ENCODE measurements at regions not wholly inside any gene's neighbourhood (a gene's known extent, or its start where the extent isn't known, plus 50 kb on each side); places are given as distances from the start of the nearest gene placed in this dataset.

- ChIA-PET POLR2A (interaction anchor here (0.9 to 2.0 kb wide), 2 partner anchors 13 to 198 kb away, joined by 3 to 9 read pairs; partner anchors contain the start of gene NXT1), CTCF (interaction anchor here (1.3 kb wide), 1 partner anchor 49 kb away, joined by 3 read pairs; no protein-coding TSS in a partner anchor)
- no peak for DNase-seq (ENCODE audit: extremely low spot score)
- TF ChIP-seq BHLHE40 (IDR thresholded peaks at IDR 0.05; ENCODE audit: borderline replicate concordance) (no peak), FOXA1 (IDR thresholded peaks at IDR 0.05) (no peak), ZNF384 (IDR thresholded peaks at IDR 0.05) (no peak), PKNOX1 (IDR thresholded peaks at IDR 0.05) (no peak), ARNT (IDR thresholded peaks at IDR 0.05) (no peak), SUZ12 (IDR thresholded peaks at IDR 0.05) (no peak), L3MBTL2 (conservative IDR thresholded peaks at IDR 0.05) (no peak), SP1 (IDR thresholded peaks at IDR 0.05) (no peak), FOXM1 (IDR thresholded peaks at IDR 0.05; ENCODE audit: borderline replicate concordance) (no peak), LEF1 (IDR thresholded peaks at IDR 0.05; ENCODE audit: borderline replicate concordance) (no peak), HDGF (IDR thresholded peaks at IDR 0.05; ENCODE audit: borderline replicate concordance) (no peak), FOXK2 (IDR thresholded peaks at IDR 0.05) (no peak), TARDBP (IDR thresholded peaks at IDR 0.05) (no peak), ELF4 (IDR thresholded peaks at IDR 0.05) (no peak), NFRKB (IDR thresholded peaks at IDR 0.05) (no peak), CTBP1 (IDR thresholded peaks at IDR 0.05; ENCODE audit: borderline replicate concordance) (no peak)
Measured at GRCh38 chr20:23152902-23153301, 66.8 kb upstream of the CD93 start.

GRCh38 chr20:23152308-23152892, 66.3 kb upstream of the CD93 start:
- ChIA-PET POLR2A (interaction anchor here (0.9 to 2.0 kb wide), 2 partner anchors 12 to 198 kb away, joined by 3 to 9 read pairs; partner anchors contain the start of gene NXT1), CTCF (interaction anchor here (0.5 to 1.3 kb wide), 3 partner anchors 21 to 274 kb away, joined by 3 read pairs; no protein-coding TSS in a partner anchor)
- TF ChIP-seq ELF4 (IDR thresholded peaks at IDR 0.05), result no peak
- no peak for TF ChIP-seq FOXA1 (IDR thresholded peaks at IDR 0.05)
- no peak for TF ChIP-seq LEF1 (IDR thresholded peaks at IDR 0.05; ENCODE audit: borderline replicate concordance)
- no peak for TF ChIP-seq NFRKB (IDR thresholded peaks at IDR 0.05)
- no peak for TF ChIP-seq BHLHE40 (IDR thresholded peaks at IDR 0.05; ENCODE audit: borderline replicate concordance)
- no peak for TF ChIP-seq FOXM1 (IDR thresholded peaks at IDR 0.05; ENCODE audit: borderline replicate concordance)
- no peak for TF ChIP-seq SUZ12 (IDR thresholded peaks at IDR 0.05)
- no peak for TF ChIP-seq CTBP1 (IDR thresholded peaks at IDR 0.05; ENCODE audit: borderline replicate concordance)
- no peak for TF ChIP-seq TARDBP (IDR thresholded peaks at IDR 0.05)
- TF ChIP-seq L3MBTL2 (conservative IDR thresholded peaks at IDR 0.05), result no peak
- TF ChIP-seq FOXK2 (IDR thresholded peaks at IDR 0.05), result no peak
- no peak for TF ChIP-seq ZNF384 (IDR thresholded peaks at IDR 0.05)
- peak; percentile 17 for DNase-seq (ENCODE audit: extremely low spot score)

GRCh38 chr20:23151885-23152284, 65.8 kb upstream of the CD93 start:
- POLR2A ChIA-PET, result interaction anchor here (2.0 kb wide), 1 partner anchor 199 kb away, joined by 9 read pairs; the partner anchor contains the start of gene NXT1
- no peak for TF ChIP-seq SUZ12 (IDR thresholded peaks at IDR 0.05)
- TF ChIP-seq HDGF (IDR thresholded peaks at IDR 0.05; ENCODE audit: borderline replicate concordance), result no peak
- TF ChIP-seq ZNF384 (IDR thresholded peaks at IDR 0.05), result no peak
- TF ChIP-seq SP1 (IDR thresholded peaks at IDR 0.05), result no peak
- no peak for TF ChIP-seq NFRKB (IDR thresholded peaks at IDR 0.05)
- no peak for TF ChIP-seq LEF1 (IDR thresholded peaks at IDR 0.05; ENCODE audit: borderline replicate concordance)
- TF ChIP-seq FOXA1 (IDR thresholded peaks at IDR 0.05), result no peak
- no peak for TF ChIP-seq BHLHE40 (IDR thresholded peaks at IDR 0.05; ENCODE audit: borderline replicate concordance)
- no peak for TF ChIP-seq ARNT (IDR thresholded peaks at IDR 0.05)
- no peak for TF ChIP-seq L3MBTL2 (conservative IDR thresholded peaks at IDR 0.05)
- TF ChIP-seq ELF4 (IDR thresholded peaks at IDR 0.05), result no peak
- TF ChIP-seq TARDBP (IDR thresholded peaks at IDR 0.05), result no peak
- TF ChIP-seq FOXK2 (IDR thresholded peaks at IDR 0.05), result no peak
- TF ChIP-seq CTBP1 (IDR thresholded peaks at IDR 0.05; ENCODE audit: borderline replicate concordance), result no peak
- TF ChIP-seq FOXM1 (IDR thresholded peaks at IDR 0.05; ENCODE audit: borderline replicate concordance), result no peak
- no peak for TF ChIP-seq PKNOX1 (IDR thresholded peaks at IDR 0.05)
- DNase-seq (ENCODE audit: extremely low spot score), result no peak
- CTCF ChIA-PET, result interaction anchor here (0.5 to 1.3 kb wide), 3 partner anchors 21 to 274 kb away, joined by 3 read pairs; no protein-coding TSS in a partner anchor

- TF ChIP-seq ZNF384 (IDR thresholded peaks at IDR 0.05) (no peak), TARDBP (IDR thresholded peaks at IDR 0.05) (no peak), ELF4 (IDR thresholded peaks at IDR 0.05) (no peak), SP1 (IDR thresholded peaks at IDR 0.05) (no peak), CTBP1 (IDR thresholded peaks at IDR 0.05; ENCODE audit: borderline replicate concordance) (no peak), HDGF (IDR thresholded peaks at IDR 0.05; ENCODE audit: borderline replicate concordance) (no peak), LEF1 (IDR thresholded peaks at IDR 0.05; ENCODE audit: borderline replicate concordance) (no peak), ARNT (IDR thresholded peaks at IDR 0.05) (no peak), L3MBTL2 (conservative IDR thresholded peaks at IDR 0.05) (no peak), NFRKB (IDR thresholded peaks at IDR 0.05) (no peak), PKNOX1 (IDR thresholded peaks at IDR 0.05) (no peak), SUZ12 (IDR thresholded peaks at IDR 0.05) (no peak), FOXK2 (IDR thresholded peaks at IDR 0.05) (no peak), BHLHE40 (IDR thresholded peaks at IDR 0.05; ENCODE audit: borderline replicate concordance) (no peak), FOXM1 (IDR thresholded peaks at IDR 0.05; ENCODE audit: borderline replicate concordance) (no peak), FOXA1 (IDR thresholded peaks at IDR 0.05) (no peak)
- CTCF ChIA-PET, result interaction anchor here (1.9 kb wide), 1 partner anchor 10 kb away, joined by 5 read pairs; no protein-coding TSS in a partner anchor
- no peak for DNase-seq (ENCODE audit: extremely low spot score)
- POLR2A ChIA-PET, result interaction anchor here (2.0 kb wide), 1 partner anchor 199 kb away, joined by 9 read pairs; the partner anchor contains the start of gene NXT1
Measured at GRCh38 chr20:23151008-23151703, 65.0 kb upstream of the CD93 start.

Measured in HEK293T (cell line).